Activated CD4-positive, alpha-beta T cell treated with anti-CD3 and anti-CD28 coated beads for 1 hour (primary cell): ENCODE measurements at regions not wholly inside any gene's neighbourhood (a gene's known extent, or its start where the extent isn't known, plus 50 kb on each side); places are given as distances from the start of the nearest gene placed in this dataset.

Source experiments
- DNase-seq: peaks from one replicate; pipeline ENCODE4 v3.0.0-alpha.2; 2020

- no peak for DNase-seq
Measured at GRCh38 chr12:91994208-91994797, 151.3 kb downstream of the BTG1 start.

GRCh38 chr12:91993287-91994017, 152.2 kb downstream of the BTG1 start:
- no peak for DNase-seq

DNA sequence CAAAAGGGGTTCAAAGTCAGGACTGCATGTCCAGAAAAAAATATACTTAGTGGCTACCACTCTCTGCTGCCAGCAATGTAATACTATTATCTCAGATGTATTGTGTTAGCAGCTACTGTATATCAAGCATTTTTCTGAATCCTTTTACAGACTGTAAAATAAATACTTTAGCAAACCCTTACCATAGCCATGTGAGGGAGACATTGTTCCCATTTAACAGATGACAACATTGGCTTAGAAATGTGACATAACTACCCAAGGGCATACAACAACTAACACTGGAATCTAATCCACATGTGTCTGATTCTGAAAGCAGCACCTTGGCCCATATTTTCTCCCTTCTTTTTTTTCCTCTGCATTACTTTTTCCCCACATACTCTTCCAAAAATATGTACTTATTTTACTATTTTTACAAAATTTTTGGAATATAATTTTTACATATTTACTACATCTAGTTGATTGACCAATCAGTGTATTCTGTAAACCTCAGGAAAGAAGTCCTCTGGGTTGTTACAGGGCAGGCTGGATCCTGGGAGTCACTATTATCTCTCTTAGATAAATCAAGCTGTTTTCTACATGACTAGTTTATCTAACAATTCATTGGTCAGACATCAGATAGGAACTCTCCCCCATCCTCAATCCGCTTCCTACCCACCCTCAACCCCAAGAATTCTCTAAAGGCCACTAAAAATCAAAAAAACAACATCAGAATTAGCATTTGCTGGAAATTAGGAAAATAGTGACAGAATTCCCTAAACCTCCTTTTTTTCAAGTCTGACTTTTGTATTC, 154.1 kb downstream of the BTG1 start:
- no peak for DNase-seq

DNA sequence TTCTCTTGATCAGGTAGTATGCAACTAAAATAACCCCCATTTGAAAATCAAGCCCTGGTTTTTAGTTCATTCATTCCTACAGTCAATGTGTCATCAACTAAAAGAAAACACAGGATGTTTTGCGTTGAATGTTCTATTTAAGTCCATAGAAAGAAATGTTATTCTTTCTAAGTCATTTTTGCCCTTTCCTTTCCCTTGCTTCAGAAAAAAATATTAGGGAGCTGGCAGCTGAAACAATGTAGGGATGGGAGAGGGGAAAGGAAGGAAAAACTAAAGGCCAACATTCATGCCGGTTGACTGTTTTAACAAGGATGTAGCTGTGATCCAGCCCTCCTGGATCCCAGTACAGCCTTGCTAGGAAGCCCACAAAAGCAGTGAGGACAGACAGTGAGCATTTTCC, 155.1 kb downstream of the BTG1 start:
- DNase-seq = no peak

DNA sequence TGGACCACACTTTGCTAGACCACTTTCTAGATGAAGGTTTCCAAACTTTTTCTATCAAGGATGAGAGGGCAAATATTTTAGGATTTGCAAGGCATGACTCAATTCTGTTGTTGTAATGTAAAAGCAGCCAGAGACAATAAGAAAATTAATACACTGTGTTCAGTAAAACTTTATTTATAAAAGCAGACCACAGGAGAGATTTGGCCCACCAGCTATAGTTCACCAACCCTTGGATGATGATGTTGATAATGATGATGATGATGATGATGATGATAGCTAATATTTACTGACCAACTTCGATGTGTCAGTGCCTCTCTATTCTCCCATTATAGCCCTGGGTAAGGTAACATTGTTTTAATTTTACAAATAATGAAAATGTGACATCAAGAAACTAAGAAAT, 156.5 kb downstream of the BTG1 start:
- no peak for DNase-seq

DNA sequence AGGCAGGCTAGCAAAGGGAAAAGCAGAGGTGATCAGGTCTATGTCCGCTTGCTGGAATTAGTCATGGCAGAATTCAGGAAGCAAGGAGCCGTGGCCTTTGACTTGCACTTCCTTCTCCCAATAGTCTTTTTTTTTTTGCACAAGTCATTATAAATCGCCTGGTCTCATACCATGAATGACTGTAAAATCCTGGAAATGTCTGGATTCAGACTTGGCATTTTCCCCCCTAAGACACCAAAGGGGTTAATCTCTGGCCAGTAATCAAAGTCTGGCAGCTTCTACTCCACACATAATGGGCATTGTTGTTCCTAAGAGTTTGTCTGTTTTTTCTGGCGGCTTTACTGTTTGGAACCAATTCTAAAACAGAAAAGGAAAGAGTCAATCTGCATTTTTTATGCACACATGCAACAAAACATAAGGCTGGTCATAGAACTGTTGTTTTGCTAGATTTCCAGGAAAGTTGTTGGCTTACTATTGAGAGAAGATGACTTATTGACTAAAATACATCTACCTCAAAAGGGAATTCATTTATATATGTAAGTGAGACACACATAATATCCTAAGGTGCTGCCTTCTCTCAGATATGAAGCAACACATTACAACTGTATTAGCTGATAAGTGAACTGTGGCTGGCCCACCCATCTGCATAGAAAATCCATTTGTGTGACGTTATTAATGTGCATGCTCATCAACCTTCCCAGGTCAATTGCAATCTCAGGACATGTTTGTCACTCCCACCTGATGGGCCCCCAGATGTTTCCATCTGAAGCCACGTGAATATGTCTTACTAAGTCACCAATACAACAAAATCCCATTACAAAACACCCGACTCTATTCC, 157.3 kb downstream of the BTG1 start:
- no peak for DNase-seq

- no peak for DNase-seq
Measured at GRCh38 chr12:91986084-91986483, 159.6 kb downstream of the BTG1 start.

DNA sequence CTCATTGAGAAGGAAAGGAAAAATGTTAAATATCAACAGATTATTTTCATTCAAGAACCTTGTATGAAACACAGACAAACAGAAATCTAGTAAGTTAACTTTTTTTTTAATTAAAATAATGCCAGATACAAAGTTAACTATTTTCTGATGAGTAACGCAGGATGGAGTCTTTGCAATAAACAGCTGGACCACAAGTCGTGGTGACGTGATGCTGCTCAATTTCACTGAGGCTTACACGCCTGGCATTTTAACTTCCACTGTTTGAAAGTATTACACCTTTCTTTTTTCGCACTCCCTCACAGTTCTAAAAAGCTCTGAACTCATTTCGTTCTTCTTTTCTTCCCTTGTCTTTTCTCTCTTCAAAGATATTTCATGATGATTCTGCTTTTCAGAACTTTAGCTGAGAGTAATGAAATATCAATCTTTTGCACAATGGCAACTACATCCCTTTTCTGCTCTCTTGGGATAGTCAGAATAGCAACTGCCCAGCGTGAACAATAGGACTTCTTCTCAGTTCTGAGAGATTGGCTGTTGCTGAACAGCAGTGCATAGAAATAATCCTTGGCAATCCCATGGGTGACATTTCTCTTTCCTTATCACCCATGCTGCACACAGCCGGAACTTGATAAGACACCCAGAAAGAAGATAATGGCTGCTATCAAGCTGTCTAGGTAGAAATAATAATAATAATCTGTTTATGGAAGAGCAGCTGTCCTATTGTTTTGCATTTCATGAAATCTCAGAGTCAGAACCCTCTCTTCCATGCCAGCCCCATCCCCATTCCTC, 160.5 kb downstream of the BTG1 start:
- no peak for DNase-seq

GRCh38 chr12:91984556-91984955, 161.1 kb downstream of the BTG1 start:
- no peak for DNase-seq

- DNase-seq = no peak
Measured at GRCh38 chr12:91983935-91984334, 161.7 kb downstream of the BTG1 start.

DNA sequence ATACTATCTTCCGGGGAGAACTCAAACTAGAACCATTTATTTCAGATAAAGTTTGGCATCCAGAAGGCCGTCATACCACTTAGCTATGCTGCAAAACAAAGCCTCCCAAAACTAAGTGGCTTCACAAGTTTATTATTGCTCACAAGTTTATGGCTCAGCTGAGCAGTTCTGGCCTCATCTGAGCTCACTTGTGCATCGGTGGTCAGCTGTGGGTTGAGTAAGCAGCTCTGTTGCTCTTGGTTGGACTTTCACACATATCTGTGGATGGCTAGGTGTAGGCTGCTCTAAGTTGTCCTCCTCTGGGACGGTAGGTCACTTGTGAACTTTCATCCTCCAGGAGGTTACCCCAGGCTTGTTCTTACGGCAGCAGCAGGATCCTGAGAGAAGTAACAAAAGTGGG, 162.7 kb downstream of the BTG1 start:
- DNase-seq = no peak

- no peak for DNase-seq
Measured at GRCh38 chr12:91980389-91980821, 165.2 kb downstream of the BTG1 start.

- no peak for DNase-seq
Measured at GRCh38 chr12:91978143-91978542, 167.5 kb downstream of the BTG1 start.

GRCh38 chr12:91975891-91976290, 169.8 kb downstream of the BTG1 start:
- no peak for DNase-seq

GRCh38 chr12:91974541-91975085, 171.0 kb downstream of the BTG1 start:
- no peak for DNase-seq

DNA sequence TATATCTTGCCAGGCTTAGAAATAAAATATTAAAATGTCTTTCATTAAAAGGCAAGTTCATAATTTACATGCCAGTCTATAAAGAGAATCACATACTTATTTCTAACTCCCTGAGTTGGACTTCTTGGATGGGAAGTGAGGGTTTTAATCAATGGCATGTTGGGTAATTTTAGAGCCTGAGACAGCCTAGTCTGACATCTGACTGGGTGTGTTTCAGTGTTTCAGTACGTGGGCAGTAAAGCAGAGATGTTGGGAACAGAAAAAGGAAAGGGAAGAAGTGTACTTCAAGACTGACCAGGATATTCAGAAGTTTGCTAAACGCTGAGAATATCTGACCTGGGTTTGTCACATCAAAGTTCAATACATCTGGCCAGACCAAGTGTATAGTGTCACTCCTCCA, 171.8 kb downstream of the BTG1 start:
- DNase-seq = no peak

DNA sequence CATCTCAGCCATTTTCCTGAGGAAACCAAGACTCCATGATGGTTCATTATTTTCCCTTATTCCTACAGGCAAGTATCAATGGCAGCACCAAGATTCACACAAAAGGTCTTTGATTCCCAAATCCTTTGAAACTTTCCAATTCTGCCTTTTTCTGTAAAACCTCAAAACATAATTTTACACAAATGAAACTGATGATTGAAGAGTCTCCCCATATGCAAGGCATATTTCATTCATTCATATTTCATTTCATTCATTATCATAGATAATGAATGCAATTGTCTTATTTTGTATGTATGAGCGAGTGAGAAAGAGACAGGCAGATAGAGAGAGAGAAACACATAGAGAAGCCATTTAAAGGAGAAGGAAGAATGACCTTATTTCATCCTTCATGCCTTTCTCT, 172.8 kb downstream of the BTG1 start:
- DNase-seq = no peak

GRCh38 chr12:91968777-91969171, 176.9 kb downstream of the BTG1 start:
- DNase-seq = no peak

GRCh38 chr12:91968076-91968776, 177.4 kb downstream of the BTG1 start:
- DNase-seq = no peak

DNA sequence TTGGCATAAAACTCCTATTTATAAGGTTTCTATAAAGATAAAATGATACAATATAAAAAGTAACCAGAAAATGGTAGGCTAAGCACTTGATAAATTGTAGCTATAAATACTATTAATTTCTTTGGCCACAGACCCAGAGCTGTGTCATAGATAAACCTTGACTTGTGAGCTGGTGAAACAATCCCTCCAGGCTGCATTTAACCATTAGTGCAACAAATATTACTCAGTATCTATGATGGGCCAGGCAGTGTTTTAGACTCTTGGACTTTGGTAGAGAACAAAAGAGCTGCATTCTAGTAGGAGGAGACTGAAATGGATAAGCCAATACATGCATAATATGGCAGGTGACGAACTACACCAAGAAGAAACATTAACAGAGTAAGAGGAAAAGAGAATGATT, 178.1 kb downstream of the BTG1 start:
- DNase-seq = no peak

DNA sequence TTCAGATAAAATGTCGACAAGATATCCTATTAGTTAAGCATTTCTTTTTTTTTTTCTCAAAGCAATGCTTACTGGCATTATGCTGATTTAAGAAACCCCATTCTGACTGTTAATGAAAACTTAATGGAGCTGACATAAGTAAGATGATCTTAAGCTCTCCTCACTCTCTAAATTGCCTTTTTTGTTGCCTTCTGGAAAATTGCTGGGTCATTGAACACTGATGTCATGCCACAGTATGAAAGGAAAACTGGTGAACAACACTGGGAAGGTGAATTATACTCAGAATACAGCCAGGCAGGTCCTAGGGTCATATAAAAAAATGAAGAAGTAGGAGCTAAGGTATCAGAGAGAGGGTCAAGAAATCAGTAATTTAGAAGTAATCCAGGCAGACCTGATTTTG, 179.9 kb downstream of the BTG1 start:
- no peak for DNase-seq
